Heart left ventricle (tissue), 16 donors: ENCODE measurements at regions not wholly inside any gene's neighbourhood (a gene's known extent, or its start where the extent isn't known, plus 50 kb on each side); places are given as distances from the start of the nearest gene placed in this dataset.
A peak's percentile ranks its signal among the peaks of the same experiment; 100 is the strongest.

ENCODE experiments used
- ATAC-seq, 4 donors: fragments of 200-7000 bp; cut with Tn5 transposase; one replicate each; pipeline ENCODE4 v1.9.1; 2020 to 2022; ENCODE audit warnings: moderate library complexity in 4 of 4, mild to moderate bottlenecking in 3 of 4, moderate number of reproducible peaks in 1 of 4
- DNase-seq, 5 donors: peaks; one replicate each; pipeline ENCODE4 v3.0.0-alpha.2; 2020
- H3K27ac ChIP-seq, 12 donors: fragments of 200-600 bp; sonication (generic) in 4 of 12; one replicate each; pipeline versions ENCODE4 v1.5.0 to v1.8.0; 2016 to 2022; ENCODE audit warnings: mild to moderate bottlenecking in 2 of 12
- H3K27me3 ChIP-seq, 9 donors: fragments of 200-600 bp; sonication (generic) in 2 of 9; one replicate each; pipeline versions ENCODE4 v1.5.1 to v1.8.0; 2016 to 2022; ENCODE audit warnings: mild to moderate bottlenecking in 3 of 9
- H3K36me3 ChIP-seq, 9 donors: fragments of 200-600 bp; sonication (generic) in 2 of 9; one replicate each; pipeline versions ENCODE4 v1.5.0 to v1.8.0; 2018 to 2022; ENCODE audit warnings: mild to moderate bottlenecking in 2 of 9
- H3K4me1 ChIP-seq, 12 donors: fragments of 200-600 bp; sonication (generic) in 4 of 12; one replicate each; pipeline versions ENCODE4 v1.5.0 to v1.8.0; 2016 to 2022; ENCODE audit warnings: mild to moderate bottlenecking in 3 of 12
- H3K4me3 ChIP-seq, 12 donors: fragments of 200-600 bp; sonication (generic) in 4 of 12; one replicate each; pipeline versions ENCODE4 v1.5.0 to v1.8.0; 2017 to 2022; ENCODE audit warnings: mild to moderate bottlenecking in 9 of 12, moderate library complexity in 4 of 12
- H3K9me3 ChIP-seq, 12 donors: fragments of 200-600 bp; sonication (generic) in 4 of 12; one replicate each; pipeline versions ENCODE4 v1.5.0 to v1.8.0; 2016 to 2022; ENCODE audit warnings: mild to moderate bottlenecking in 1 of 12
- CTCF ChIP-seq, 12 donors: fragments of 200-600 bp; sonication (generic) in 4 of 12; IDR thresholded peaks; one replicate each; pipeline versions ENCODE4 v1.5.0 to v1.8.0; 2018 to 2022; ENCODE audit warnings: antibody characterized with exemption in 12 of 12, mild to moderate bottlenecking in 5 of 12
- POLR2A ChIP-seq, 2 donors: fragments of 450-650 bp; IDR thresholded peaks; one replicate each; pipeline ENCODE4 v1.6.1; 2017; ENCODE audit warnings: antibody characterized with exemption in 2 of 2, mild to moderate bottlenecking in 2 of 2, moderate library complexity in 2 of 2
- WGBS, 4 donors: extraction: QIAGEN DNeasy Blood & Tissue Kit in 2 of 4; methylation state at CpG; one replicate each; pipeline versions ENCODE4 v1.1.5 to v1.1.7; 2013 to 2018; 5-methylcytosine and 5-hydroxymethylcytosine counted together
- intact Hi-C, 10 donors: fragments of 100-400 bp; cut with DNase I; formaldehyde crosslinking; loops; one replicate each; pipeline versions ENCODE4 v1.11.1 to v1.14.2; 2022
- donor health status: ischemic (EF 13 %, LVEDD 7.1; RV severe dilation, severe dysfunction).
- donor health status: healthy with polysubstance abuse.
- donor health status: DM: no; HTN: yes; CAD: no.
- donor health status: DM: no; HTN: no; CAD: no.
- donor health status: ischemic (EF 25% LVEDD 6.9; RV normal size, moderate dysfunction).
- donor health status: ischemic (EF 25% LVEDD 5.7; RV mildly dilated, moderate dysfunction).
- donor health status: healthy.
- donor health status: DM: yes; HTN: yes; CAD: no.
- donor health status: ischemic (EF 35%, LVEDD 5.7; RV mildly dilated, moderate dysfunction).
- donor health status: nonischemic (EF 11% LVEDD 7.7; RV severe dilation, severe dysfunction).
- donor health status: DM: yes; HTN: yes; CAD: no.
- donor health status: PGD.
- donor health status: ischemic (EF 29% LVEDD 5.4; RV normal size, mild dysfunction).
- donor health status: nonischemic (EF 23%, LVEDD 6.1; RV moderate dilation, normal function).

- 84 to 89% (median 88%) methylated on average over 7 of the region's 7 CpGs for WGBS, 4 donors
- intact Hi-C loops, result loop anchor here in 9 of 10 donors (5.0 to 10.0 kb wide), 9 partner anchors 409 to 1821 kb away; no protein-coding TSS in a partner anchor
- no peak overlapping the region for H3K27ac ChIP-seq
These were observed 134.6 kb upstream of the DPYD start for GRCh38 chr1:98055457-98055856.

GRCh38 chr1:98054786-98055185 is 134.0 kb upstream of the DPYD start:
- ATAC-seq, result no peak
- H3K27ac ChIP-seq, result no peak overlapping the region
- no peaks in the 10 kb centered on the region for H3K36me3 ChIP-seq
- H3K4me1 ChIP-seq, result peaks cover 0 to 14% (median 8%) of the 10 kb centered on the region in 12 donors
- H3K27me3 ChIP-seq, result peaks cover 0 to 63% (median 37%) of the 10 kb centered on the region in 9 donors
- TF ChIP-seq CTCF (IDR thresholded peaks at IDR 0.05) (no peak), POLR2A (IDR thresholded peaks at IDR 0.05) (no peak)
- no peak for DNase-seq
- 59 to 64% (median 61%) methylated on average over 4 of the region's 4 CpGs for WGBS, 4 donors
- intact Hi-C loops, result loop anchor here (5.0 to 10.0 kb wide), 13 partner anchors 410 to 1820 kb away; no protein-coding TSS in a partner anchor
- no peaks in the 10 kb centered on the region for H3K9me3 ChIP-seq
- H3K4me3 ChIP-seq, result no peak overlapping the region

More at GRCh38 chr1:98055457-98055856, 134.6 kb upstream of the DPYD start:
- Histone ChIP-seq H3K36me3 (no peaks in the 10 kb centered on the region), H3K27me3 (peaks cover 0 to 61% (median 30%) of the 10 kb centered on the region in 9 donors), H3K4me1 (peaks cover 0 to 14% (median 8%) of the 10 kb centered on the region in 12 donors), H3K4me3 (no peak overlapping the region), H3K9me3 (no peaks in the 10 kb centered on the region)
- no peak for ATAC-seq
- no peak for DNase-seq
- no peak for TF ChIP-seq POLR2A (IDR thresholded peaks at IDR 0.05)
- TF ChIP-seq CTCF (IDR thresholded peaks at IDR 0.05), result no peak

- peak overlapping the region in 9 of 12 donors; percentile 49 to 65 (median 54) for H3K4me3 ChIP-seq
- no peaks in the 10 kb centered on the region for H3K9me3 ChIP-seq
- ATAC-seq (no peak), DNase-seq (no peak)
- H3K27ac ChIP-seq, result no peak overlapping the region
- H3K4me1 ChIP-seq, result peaks cover 0 to 14% (median 9%) of the 10 kb centered on the region in 12 donors
- WGBS, 4 donors, result 20 to 30% (median 20%) methylated on average over 9 to 11 of the region's 11 CpGs
- TF ChIP-seq CTCF (IDR thresholded peaks at IDR 0.05), result peak in 4 of 12 donors; percentile 17 to 29 (median 19)
- TF ChIP-seq POLR2A (IDR thresholded peaks at IDR 0.05), result no peak
- intact Hi-C loops, result loop anchor here (5.0 to 10.0 kb wide), 12 partner anchors 410 to 1820 kb away; no protein-coding TSS in a partner anchor
- H3K27me3 ChIP-seq, result peaks cover 1 to 66% (median 41%) of the 10 kb centered on the region in 9 donors
- H3K36me3 ChIP-seq, result no peaks in the 10 kb centered on the region
These were observed 133.5 kb upstream of the DPYD start for GRCh38 chr1:98054367-98054701.

- DNase-seq, result peak; percentile 42 to 85 (median 56)
- intact Hi-C loops, result loop anchor here (5.0 to 10.0 kb wide), 12 partner anchors 411 to 1819 kb away; no protein-coding TSS in a partner anchor
- peaks cover 5 to 72% (median 47%) of the 10 kb centered on the region in 9 donors for H3K27me3 ChIP-seq
- peaks cover 0 to 19% (median 11%) of the 10 kb centered on the region in 12 donors for H3K4me1 ChIP-seq
- H3K27ac ChIP-seq, result no peak overlapping the region
- no peaks in the 10 kb centered on the region for H3K36me3 ChIP-seq
- H3K9me3 ChIP-seq, result no peaks in the 10 kb centered on the region
- TF ChIP-seq CTCF (IDR thresholded peaks at IDR 0.05) (peak; percentile 76 to 96 (median 92)), POLR2A (IDR thresholded peaks at IDR 0.05) (no peak)
- WGBS, 4 donors, result 1 to 3% (median 2%) methylated on average over 37 to 81 of the region's 81 CpGs
- ATAC-seq, result peak; percentile 87 to 99 (median 96)
- H3K4me3 ChIP-seq, result peak overlapping the region; percentile 15 to 65 (median 52)
These were observed 132.9 kb upstream of the DPYD start for GRCh38 chr1:98053471-98054366.
